HG02678 (cell line): ENCODE measurements at regions not wholly inside any gene's neighbourhood (a gene's known extent, or its start where the extent isn't known, plus 50 kb on each side); places are given as distances from the start of the nearest gene placed in this dataset.
"Not testable (repeated sequence)": the region's sequence is repeated elsewhere in the genome, so short reads cannot be mapped to it uniquely, and the experiment has no call there.

ENCODE experiments used
- ATAC-seq: cut with Tn5 transposase; IDR thresholded peaks from one replicate; pipeline ENCODE4 v1.9.1; 2021; ENCODE audit warnings: mild to moderate bottlenecking, moderate library complexity; ENCODE audit not compliant: unreplicated experiment

GRCh38 chr4:86413426-86413825 is 53.6 kb upstream of the MAPK10 start:
- not testable (repeated sequence) for ATAC-seq

DNA sequence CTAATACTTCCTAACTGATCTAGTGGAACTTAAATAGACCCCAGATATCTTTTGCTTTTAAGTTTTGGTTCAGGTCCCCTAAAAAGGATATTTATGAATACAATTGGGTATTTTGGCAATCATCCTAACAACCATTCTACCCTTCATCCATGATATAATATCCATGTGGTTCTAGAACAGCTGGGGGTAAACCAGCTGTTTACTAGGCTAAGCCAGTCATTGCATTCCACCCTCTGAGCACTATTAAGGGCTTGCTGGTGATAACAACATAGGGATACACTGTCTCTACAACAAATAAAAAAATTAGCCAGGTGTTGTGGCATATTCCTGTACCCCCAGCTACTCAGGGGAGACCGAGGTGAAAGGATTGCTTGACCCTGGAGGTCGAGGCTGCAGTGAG is 54.8 kb upstream of the MAPK10 start:
- no peak for ATAC-seq

- ATAC-seq, result no peak
These were observed 56.2 kb upstream of the MAPK10 start for GRCh38 chr4:86416081-86416480.

- ATAC-seq, result no peak
These were observed 61.6 kb upstream of the MAPK10 start for GRCh38 chr4:86421461-86421860.

DNA sequence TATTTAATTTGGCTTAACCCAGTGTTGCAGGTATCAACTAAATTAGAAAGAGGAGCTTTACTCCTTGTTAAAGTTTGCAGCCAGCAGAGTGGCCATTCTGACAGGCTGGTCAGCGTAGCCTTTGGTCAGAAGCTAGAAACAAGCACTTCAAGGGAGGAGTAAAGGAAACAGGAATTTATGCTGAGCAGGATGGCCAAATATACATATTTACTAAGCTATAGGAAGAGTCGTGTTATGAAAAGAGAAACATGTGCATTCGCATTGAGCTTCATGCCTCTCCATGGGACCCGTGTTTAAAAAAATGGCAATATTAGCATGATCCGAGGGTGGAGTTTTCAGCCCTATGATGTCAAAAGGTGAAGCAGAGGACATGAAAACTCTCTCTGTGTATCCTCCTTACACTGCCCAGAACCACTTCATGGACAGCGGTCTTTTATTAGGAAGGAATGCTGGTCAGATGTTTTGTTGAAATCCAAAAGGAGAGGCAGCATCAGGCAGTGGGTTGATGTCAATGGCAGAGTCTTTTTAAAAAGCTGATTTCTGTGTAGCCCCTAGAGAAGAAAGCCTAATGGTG is 71.8 kb upstream of the MAPK10 start:
- no peak for ATAC-seq

GRCh38 chr4:86432559-86433134 is 72.8 kb upstream of the MAPK10 start:
- no peak for ATAC-seq

- ATAC-seq, result no peak
These were observed 79.4 kb upstream of the MAPK10 start for GRCh38 chr4:86439293-86439692.

DNA sequence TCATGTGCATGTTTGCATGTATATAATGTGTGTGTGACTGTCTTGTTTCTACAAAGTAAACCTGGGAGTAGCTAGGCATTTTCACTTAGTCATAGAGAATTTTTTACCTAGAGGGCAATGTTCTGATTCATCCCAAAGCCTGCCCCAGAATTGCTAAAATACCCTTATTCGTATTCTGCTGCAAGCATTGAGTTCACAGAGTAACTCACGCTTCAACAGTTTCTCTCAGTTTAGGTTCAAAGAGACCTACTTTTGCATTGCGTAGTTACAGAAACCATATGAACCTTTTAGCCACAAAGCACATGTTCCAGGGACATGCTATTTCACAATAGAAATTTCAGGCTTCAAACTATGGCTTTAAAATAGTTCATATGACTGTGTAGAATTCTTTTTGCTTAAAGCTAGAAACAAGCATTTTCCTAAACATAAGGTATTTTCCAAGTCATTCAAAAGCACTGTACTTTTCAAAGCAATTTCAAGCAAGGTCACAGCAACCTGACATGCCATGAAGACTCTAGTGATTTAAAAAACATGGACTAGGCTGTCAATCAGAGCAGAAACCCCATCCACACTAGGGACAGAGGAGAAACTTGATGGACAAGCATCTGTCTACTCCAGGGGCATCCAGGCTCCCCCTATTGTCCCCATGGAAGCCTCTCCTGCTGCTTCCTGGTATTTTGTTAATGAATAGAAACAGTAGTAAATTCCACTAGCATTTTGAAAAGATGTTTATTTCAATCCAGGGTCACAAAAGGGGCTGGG is 81.5 kb upstream of the MAPK10 start:
- ATAC-seq, result peak; percentile 72

GRCh38 chr4:86442881-86443280 is 83.0 kb upstream of the MAPK10 start:
- no peak for ATAC-seq

GRCh38 chr4:86443495-86443894 is 83.6 kb upstream of the MAPK10 start:
- no peak for ATAC-seq

- ATAC-seq, result no peak
These were observed 87.1 kb upstream of the MAPK10 start for GRCh38 chr4:86446996-86447395.

GRCh38 chr4:86448871-86449270 is 89.0 kb upstream of the MAPK10 start:
- no peak for ATAC-seq

DNA sequence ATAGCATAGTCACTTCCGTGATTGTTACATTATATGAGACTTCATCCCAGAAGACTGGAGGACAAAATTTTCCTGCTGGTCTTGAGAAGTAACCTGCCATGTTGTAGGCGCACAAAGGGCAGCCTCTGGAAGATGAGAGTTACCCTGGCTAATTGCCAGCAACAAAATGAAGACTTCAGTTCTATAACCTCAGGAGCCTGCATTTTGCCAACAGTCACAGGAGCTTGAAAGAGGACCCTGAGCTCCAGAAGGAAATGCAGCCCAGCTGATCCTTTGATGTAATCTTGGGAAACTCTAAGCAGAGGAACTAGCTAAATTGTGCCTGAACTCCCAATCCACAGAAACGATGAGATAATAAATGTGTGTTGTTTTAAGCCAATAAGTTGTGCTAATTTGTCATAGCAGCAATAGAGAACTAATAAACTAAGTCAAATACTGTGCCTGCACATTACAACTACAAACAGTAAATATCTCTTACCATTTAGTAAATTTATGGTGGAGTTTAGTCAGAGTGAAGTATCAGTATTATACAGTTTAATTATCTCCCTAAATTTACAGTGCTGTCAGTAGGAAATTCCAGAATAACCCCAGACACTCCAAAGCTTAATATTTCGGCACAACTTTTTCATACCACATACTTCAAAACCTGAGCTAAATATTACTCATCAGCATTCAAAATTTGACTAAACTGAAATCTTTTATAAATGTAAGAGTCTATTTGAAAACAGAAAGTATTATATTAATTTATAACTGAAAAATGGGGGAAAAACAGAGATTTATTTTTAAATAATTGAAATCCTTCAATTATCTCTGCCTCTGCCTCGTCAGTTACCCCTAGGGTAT is 90.1 kb upstream of the MAPK10 start:
- no peak for ATAC-seq

DNA sequence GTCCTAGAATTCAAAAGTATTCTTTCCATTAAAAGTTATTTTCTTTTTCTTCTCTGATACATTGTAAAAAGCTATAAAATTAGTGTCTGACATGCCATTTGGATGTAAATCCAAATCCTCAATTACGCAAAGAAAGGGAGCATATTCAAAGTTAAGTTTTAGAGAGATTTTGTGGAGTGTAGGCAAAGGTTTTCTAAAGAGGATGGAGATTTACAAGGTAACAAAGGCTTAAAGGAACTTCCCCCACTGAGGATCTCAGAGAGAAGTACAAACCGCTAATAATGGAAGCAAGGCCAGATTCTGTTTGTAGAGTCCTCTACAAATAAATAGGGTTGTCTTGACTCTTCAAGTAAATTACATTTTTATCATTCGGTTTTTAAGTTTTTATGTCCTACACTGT is 91.0 kb upstream of the MAPK10 start:
- ATAC-seq, result no peak

DNA sequence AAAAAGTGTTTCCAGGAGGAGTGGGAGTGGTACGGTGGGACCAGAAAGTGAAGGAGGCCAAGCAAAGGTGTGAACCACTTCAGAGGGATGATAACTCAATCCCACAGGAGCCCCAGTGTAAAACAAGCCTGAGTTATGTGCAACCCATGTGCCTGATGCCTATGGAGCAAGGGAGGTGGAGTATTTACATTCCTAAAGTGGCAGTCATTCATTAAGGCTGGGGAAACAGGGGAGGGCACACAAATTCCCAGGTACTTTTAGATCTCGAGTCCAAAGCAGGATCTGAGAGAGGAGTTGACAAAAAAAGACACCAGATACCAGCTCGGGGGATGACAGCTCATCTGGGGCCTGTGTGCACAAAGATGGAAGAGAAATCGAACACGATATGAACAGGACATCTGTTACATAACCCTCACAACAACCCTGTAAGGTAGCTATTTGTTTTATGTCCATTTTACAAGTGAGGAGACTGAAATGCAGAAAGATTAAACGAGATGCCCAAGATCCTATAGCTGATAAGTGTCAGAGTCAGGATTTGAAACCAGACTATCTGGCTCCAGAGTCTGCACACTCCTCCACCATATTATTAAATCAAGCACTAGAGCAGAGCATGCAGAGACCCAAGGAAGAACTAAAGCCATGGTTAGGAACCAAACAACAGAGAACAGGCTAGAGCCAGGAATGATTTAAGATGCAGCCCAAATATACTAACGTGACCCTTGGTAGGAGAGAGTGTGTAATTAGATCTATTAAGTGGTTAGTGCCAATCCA is 91.9 kb upstream of the MAPK10 start:
- ATAC-seq, result no peak

- no peak for ATAC-seq
These were observed 92.6 kb upstream of the MAPK10 start for GRCh38 chr4:86452422-86452891.

- no peak for ATAC-seq
These were observed 93.2 kb upstream of the MAPK10 start for GRCh38 chr4:86452924-86453531.

DNA sequence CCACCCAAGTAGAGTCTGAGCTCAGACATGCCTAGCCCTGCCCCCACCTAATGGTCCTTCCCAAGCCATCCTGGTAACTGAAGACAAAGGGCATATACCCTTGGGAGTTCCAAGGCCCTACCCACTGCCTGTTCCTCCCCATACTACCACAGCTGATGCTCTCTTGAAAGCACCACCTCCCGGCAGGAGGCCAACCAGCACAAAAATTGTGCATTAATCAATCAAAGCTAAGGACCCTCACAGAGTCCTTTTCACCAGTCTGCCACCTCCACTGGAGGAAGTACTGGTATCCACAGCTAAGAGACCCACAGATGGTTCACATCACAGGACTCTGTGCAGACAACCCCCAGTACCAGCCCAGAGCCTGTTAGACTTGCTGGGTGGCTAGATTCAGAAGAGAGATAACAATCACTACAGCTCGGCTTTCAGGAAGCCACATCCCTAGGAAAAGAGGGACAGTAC is 93.8 kb upstream of the MAPK10 start:
- not testable (repeated sequence) for ATAC-seq

DNA sequence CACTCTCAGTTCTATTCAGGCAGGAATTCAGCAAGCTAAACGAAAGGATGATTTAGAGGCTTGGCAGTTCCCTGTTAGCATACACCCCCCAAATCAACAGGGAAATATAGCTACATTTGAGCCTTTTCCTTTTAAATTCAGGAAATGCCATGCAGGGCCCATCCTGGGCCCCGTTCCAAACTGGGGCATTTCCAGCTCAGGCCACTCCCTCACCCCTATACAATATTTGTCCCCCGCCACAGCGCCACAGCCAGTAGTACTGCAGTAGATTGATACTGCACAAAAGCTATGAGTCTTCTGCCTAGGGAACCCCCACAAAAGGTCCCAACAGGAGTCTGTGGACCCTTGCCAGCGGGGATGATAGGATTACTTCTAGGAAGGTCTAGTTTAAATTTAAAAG is 102.0 kb upstream of the MAPK10 start:
- ATAC-seq, result no peak

GRCh38 chr4:86472377-86473019 is 112.6 kb upstream of the MAPK10 start:
- no peak for ATAC-seq
